GM19452 (cell line): ENCODE measurements at regions not wholly inside any gene's neighbourhood (a gene's known extent, or its start where the extent isn't known, plus 50 kb on each side); places are given as distances from the start of the nearest gene placed in this dataset.
"Not testable (repeated sequence)": the region's sequence is repeated elsewhere in the genome, so short reads cannot be mapped to it uniquely, and the experiment has no call there.

Experiments
- ATAC-seq: cut with Tn5 transposase; IDR thresholded peaks from one replicate; pipeline ENCODE4 v1.9.1; 2021; ENCODE audit not compliant: unreplicated experiment

DNA sequence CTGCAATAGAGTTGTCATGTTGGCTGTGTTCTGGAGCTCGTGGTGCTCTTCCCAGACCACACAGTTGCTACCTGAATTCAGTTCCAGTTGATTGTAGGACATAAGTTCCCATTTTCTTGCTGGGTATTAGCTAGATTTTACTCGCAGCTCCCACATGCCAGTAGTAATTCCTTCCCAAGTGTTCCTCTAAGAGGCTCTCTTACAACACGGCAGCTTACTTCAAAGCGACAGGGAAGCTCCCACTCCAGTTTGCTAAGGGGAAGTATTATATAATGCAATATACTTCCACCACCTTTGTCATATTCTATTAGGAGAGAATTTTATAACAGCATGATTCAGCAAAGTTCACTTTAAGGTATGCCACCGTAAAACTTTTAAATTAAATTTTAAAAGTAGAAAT is 623.0 kb downstream of the SLCO4C1 start:
- ATAC-seq: no peak

DNA sequence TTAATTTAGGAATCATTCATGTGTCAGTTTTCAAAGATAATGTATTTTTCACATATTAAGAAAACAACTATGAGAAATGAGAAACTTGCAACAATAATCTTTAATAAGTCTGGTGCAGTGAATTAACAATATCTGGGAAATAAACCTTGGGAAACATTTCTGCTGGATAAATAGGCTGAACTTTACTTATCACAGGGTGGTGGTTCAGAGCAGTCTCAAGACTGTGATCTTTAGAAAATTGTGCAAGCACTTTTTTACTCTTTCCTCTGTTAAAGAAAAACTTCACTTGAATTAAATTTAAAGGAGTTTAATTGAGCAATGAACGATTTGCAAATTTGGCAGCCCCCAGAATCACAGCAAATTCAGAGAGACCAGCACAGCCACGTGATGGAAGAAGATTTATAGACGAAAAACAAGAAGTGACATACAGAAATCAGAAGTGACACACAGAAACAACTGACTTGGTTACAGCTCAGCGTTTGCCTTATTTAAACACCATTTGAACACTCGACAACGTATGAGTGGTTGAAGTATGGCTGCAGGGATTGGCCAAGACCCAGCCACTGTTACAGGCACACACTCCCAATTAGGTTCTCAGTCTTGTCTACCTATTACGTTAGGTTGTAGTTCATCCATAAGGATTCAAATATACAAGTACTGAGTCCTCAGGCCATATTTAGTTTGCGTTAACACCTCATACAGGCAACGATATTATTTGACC is 631.9 kb downstream of the SLCO4C1 start:
- no peak for ATAC-seq

DNA sequence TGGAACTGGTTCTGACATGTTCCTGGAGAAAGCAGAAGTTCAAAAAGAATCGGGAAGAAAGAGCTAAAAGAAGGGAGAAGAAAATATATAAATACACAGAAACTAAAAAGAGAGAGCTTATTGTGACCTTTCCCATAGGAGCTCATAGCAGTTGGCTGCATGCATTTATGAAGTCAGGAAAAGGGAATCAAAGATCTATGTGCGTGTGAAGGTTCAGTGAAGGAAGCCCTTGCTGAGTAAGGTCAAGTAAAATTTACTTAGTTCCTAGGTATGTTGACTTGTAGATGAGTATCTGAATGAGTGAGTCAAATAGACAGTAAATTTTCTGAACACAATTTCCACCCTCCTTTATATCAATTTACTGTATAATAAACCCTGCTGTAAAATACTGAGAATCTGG is 632.5 kb downstream of the SLCO4C1 start:
- no peak for ATAC-seq

DNA sequence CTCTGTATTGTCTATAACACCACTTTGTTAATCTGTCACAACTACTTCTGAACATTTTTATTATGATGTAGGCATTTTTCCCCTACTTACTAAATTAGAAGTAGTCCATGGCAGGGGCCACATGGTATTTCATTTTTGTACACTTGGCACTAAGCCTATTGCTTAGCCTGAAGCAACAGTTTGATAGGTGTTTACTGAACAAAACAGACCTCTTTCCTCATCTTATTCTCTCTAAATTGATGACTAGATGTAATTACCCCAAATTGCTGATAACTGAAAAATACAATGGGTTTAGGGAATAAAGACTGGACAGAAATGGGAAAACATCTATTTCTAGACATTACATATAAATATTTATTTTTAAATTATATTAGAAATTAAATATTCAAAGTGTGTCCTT is 633.8 kb downstream of the SLCO4C1 start:
- no peak for ATAC-seq

DNA sequence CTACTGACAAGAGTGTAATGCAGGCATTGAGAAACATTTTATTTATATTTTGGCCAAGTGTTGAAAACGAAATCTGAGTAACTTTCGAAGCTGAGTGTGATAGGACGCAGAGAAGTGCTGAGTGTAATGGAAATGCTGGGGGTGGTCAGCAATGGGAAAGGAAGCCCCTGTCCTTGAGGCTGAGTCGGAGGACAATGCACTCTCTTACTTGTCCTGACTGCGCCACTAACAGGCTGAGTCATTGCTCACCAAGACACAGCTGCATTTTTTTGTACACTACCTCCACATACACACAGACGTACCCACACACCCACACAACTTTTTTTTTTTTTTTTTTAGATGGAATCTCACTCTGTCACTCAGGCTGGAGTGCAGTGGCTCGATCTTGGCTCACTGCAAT is 637.7 kb downstream of the SLCO4C1 start:
- ATAC-seq: no peak

DNA sequence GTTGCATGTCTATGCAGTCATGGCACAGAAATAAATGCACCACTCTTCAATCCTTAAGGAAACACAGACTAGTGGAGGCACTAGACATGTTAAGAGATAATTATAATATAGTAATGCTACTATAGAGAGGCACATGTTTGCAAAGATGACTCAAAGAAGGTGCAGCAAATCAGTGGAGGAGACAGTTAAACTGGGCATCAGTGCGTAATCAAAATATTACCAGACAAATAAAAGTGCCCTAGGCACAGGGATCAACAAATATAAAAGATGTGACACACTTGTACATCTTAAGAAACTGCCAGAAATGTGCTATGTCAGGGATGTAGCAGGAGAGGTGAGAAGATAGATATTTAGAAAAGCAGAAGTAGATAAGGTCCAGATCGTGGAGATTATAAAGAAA is 642.1 kb downstream of the SLCO4C1 start:
- ATAC-seq: no peak

DNA sequence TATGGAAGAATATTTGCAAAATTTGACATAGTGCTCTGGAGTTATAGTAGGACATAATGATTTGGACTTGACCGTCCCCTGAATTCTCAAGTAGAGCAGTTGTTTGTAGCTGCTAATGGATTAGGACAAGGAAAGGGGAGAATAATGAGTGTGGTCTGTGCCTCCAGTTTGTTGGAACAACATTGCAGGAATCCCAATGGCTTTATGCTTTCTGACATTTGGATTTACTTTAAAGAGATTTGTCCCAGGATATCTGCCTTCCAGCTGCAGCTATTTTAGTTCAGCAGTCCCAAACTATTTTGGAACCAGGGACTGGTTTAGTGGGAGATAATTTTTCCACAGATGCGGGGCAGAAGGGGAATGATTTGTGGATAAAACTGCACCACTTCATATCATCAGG is 648.2 kb downstream of the SLCO4C1 start:
- no peak for ATAC-seq

DNA sequence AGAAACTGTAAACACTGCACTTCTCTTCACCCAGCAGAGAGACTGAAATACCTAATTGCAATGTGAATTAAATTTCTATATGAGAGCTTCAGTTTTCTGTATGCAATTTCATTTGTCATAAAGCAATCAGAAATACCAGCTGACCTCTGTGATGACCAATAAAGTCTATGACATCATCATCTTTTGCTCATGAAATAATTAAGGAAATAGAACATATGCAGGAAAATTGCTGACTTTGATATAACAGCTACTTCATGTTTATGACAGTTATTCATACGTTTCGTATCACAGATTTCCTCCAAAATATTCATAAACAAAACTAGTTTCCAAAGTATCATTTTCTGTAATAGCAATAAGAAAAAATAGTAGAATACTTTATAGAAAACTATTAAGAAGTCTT is 652.3 kb downstream of the SLCO4C1 start:
- ATAC-seq: no peak

DNA sequence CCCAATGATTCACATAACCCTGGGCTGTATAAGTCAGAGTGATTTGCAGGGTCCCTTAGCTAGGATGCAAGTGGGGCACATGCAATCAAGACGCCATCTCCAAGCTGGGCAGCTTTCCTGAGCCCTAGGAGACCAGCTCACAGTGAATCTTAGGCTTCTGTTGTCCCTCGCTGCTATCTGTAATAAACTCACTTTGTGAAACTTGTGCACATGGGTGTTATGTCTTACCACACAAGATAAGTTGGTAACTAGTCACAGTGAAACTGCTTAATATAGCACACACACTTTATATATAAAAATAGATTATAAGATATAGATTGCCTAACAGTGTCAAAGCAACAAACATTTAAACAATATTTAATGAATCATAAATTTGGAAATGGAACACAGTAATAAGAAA is 658.5 kb downstream of the SLCO4C1 start:
- no peak for ATAC-seq

DNA sequence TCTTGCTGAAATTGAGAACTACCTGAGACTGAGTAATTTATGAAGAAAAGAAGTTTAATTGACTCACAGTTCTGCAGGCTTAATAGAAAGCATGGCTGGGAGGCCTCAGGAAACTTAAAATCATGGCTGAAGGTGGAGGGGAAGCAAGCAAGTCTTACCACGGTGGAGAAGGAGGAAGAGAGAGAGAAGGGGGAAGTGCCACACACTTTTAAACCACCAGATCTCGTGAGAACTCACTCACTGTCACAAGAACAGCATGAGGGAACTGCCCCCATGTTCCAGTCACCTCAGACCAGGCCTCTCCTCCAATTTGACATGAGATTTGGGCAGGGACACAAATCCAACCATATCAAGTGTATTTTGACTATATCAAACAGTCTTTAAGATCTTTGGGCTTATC is 668.3 kb downstream of the SLCO4C1 start:
- not testable (repeated sequence) for ATAC-seq

DNA sequence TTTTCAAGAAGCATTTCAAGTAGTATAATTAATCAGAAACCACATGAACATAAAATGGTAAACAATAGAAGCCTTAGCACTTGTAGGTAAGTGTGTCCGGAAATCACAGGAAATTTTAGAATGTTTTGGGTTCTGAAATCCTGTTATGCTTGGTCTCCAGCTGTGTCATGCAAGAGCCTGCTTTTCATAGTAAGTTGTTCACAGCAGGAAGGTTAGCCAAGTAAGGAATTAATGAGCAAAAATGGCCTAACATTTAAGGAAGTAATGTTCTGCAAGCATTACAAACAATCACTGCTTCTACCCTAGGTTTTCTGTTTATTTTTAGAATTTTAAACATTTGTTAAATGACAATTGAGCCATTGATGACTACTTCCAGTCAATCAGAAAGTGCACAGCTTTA is 669.5 kb downstream of the SLCO4C1 start:
- no peak for ATAC-seq

DNA sequence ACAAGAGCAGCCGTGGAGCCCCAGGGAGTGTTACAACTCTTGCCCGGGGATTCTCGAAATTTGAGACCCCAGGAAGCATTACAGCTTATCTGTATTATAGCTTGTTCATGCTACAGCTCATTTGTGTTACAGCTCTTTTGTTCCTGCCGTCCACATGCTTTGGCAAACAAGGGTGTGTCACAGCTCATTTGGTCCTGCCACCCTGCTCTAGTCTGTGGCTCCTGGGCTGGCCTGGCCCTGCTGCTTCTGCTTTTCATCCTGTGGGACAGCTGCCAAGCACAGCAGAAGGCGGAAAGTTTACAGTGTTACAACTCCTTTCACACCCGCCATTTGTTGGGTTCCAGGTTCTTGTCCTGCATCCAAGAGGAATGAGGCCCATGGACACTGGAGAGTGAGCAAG is 685.0 kb downstream of the SLCO4C1 start:
- ATAC-seq: no peak

DNA sequence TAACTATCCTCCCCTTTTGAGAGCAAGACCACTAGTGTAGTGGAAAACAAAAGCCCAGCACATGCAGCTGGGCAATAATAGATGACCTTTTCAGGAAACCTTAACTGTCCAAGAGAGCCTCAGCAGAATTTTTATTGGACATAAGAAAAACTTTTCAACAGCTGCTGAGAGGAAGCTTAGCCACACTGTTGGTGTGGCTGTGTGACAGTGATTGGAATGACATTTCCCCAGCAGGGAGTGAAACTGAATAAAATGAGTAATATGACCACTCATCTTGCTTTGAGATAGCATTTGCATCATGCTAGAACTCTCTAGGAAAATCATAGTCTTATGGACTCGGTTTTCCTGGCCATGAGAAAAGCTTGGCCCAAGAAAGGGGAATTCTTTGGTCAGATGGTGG is 687.8 kb downstream of the SLCO4C1 start:
- no peak for ATAC-seq

DNA sequence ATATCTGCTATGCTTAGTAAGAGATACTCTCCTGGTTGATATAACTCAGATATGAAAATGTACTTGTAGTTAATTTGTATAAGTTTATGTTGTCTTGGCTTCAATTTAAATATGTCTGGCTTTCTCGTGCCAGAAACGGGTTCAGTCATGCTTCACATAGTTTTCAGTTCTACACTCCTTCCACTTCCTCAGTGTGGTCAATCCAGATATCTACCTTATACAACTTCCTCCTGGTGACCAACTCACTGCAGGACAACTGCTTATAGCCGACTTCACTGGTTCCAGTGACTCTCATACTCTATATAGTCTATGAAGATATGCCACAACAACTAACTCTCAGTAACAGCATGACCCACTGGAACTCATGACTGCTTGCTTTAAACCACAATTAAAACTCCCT is 690.4 kb downstream of the SLCO4C1 start:
- peak; percentile 57 for ATAC-seq

DNA sequence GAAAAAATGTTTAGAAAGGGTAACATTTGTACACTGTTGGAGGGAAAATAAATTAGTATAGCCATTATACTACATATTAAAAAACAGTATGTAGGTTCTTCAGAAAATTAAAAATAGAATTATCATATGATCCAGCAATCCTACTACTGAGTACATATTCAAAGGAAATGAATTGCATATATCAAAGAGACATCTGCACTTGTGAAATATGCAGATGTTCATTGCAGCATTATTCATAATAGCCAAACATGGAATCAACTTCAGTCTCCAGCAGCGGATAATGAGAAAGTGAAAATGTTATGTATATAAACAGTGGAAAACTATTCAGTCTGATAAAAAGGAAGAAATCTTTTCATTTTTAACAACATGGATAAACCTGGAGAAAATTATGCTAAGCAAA is 695.5 kb downstream of the SLCO4C1 start:
- no peak for ATAC-seq

DNA sequence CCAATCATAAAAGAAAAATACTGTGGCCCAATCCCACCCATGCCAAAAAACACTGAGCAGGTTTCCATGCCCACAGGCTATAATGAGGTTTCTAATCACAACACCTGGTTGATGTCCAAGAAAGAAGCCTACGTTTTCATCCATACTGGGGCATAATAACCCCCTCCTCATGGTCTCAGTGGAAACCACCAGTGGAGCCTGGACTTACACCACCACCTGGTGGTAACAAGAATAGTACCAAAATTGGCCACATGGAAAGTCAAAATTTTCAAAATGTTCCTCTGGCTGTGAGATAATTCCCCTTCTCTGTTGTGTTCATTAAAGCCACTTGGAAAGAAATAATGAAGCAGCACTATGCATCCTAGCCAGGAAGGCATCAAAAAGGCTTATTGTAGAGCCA is 687.3 kb upstream of the ST8SIA4 start:
- ATAC-seq: no peak

DNA sequence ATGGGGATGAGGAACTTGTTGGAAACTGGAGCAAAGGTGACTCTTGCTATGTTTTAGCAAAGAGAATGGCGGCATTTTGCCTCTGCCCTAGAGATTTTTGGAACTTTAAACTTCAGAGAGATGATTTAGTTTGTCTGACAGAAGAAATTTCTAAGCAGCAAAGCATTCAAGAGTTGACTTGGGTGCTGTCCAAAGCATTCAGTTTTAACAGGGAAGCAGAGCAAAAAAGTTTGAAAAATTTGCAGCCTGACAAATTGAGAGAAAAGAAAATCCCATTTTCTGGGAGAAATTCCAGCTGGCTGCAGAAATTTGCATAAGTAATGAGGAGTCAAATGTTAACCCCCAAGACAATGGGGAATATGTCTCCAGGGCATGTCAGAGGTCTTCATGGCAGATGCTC is 682.3 kb upstream of the ST8SIA4 start:
- ATAC-seq: no peak

DNA sequence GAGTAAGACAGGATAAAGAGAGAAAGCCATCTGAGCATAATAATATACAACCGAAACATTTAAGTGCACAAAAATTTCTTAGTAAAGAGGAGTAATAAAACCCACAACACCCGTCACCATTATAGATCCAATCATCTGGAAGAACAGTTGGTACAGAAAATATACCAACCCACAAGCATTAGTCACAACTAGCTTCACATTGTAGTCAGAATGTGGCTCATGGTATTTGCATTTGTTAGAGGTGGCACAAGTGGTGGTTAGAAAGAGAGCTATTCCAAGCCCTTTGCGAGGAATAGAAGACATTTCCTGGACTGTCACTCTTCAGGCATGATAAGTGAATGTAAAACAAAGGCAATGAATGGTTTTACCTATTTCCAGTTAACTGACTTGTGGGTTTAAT is 677.5 kb upstream of the ST8SIA4 start:
- ATAC-seq: no peak

DNA sequence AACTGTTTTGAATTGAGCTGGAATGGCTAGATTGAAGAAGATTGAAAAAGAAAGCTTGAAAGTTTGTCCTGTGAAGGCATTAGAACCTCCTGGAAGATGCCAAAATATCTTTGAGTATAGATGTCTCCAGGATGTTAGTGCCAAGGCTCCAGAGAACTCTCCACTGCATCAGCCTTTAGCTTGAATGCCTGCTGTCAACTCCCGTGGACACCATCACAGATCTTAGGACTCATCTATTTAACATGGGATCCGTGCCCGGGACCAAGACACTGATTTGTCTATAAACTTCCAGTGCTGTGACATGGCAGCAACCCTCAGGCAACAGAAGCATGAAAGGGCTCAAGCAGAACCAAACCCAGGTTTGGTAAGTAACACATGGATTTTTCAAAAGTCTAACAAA is 670.9 kb upstream of the ST8SIA4 start:
- no peak for ATAC-seq

DNA sequence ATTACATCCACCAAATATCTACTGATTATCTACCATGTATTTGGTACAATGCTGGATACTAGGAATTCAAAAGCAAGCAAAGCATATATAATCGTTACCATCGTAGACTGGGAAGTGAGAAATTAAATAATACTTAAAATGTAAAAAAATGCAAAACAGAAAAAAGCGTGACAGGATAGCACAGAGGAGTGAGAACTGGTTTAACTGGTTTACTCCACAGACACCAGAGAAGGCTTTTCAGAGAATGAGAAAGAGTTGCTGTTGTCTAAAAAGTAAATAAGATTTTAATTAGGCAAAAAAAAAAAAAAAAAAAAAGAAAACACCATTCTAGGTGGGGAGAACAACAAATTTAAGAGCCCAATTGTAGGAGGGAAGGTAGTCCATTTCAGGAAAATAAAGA is 657.9 kb upstream of the ST8SIA4 start:
- ATAC-seq: no peak

DNA sequence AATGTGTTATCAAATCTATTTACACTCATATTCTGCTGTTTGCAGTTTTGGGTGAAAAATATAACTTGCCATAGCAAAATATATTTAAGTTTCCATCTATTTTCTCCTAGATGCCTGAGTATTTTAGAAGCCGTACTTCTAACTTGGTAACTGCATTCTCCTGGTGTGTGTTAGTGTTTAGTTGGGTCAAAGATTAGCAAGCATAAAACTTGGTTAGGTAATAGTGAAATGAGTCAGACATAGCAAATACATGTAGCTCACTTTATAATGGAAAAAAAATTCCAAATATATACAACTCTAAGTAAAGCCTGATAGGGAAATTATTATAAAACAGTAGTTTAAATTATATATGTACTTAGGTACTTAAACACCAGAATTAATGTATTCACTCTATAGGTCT is 640.7 kb upstream of the ST8SIA4 start:
- no peak for ATAC-seq

DNA sequence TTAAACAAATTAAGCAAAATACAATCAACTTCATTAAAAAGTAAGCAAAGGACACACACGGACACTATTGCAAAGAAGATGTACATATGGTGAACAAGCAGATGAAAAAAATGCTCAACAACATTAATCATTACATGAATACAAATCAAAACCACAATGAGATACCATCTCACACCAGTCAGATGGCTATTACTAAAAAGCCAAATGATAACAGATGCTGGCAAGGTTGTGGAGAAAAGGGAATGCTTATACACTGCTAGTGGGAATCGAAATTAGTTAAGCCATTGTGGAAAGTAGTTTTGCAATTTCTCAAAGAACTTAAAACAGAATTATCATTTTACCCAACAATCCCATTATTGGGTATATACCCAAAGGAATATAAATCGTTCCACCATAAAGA is 636.2 kb upstream of the ST8SIA4 start:
- no peak for ATAC-seq

DNA sequence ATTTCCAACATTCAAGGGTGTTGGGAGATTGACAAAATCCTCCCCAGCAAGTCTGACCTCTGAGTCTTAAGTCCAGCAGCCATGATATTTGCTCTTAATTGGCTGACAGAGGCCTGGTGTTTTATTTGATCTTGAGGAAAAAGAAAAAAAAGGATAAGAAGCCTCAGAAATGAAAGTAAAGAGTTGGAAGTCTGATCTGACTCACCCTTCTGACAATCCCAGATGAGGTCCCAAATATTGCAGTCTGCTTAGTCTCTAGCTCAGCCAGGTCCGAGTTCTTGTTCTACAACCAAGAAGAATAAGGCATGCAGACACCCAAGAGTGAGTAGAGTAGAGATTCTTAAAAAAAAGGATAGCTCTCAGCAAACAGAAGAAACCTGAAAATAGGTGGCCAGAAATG is 632.5 kb upstream of the ST8SIA4 start:
- ATAC-seq: no peak
